ENCODE measurements at regions not wholly inside any gene's neighbourhood (a gene's known extent, or its start where the extent isn't known, plus 50 kb on each side); places are given as distances from the start of the nearest gene placed in this dataset.

GRCh38 chrX:39772057-39772832 is 325.5 kb downstream of the BCOR start:
- TF ChIP-seq, protein P1, sequence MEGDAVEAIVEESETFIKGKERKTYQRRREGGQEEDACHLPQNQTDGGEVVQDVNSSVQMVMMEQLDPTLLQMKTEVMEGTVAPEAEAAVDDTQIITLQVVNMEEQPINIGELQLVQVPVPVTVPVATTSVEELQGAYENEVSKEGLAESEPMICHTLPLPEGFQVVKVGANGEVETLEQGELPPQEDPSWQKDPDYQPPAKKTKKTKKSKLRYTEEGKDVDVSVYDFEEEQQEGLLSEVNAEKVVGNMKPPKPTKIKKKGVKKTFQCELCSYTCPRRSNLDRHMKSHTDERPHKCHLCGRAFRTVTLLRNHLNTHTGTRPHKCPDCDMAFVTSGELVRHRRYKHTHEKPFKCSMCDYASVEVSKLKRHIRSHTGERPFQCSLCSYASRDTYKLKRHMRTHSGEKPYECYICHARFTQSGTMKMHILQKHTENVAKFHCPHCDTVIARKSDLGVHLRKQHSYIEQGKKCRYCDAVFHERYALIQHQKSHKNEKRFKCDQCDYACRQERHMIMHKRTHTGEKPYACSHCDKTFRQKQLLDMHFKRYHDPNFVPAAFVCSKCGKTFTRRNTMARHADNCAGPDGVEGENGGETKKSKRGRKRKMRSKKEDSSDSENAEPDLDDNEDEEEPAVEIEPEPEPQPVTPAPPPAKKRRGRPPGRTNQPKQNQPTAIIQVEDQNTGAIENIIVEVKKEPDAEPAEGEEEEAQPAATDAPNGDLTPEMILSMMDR (IDR thresholded peaks at IDR 0.05) = no peak
- TF ChIP-seq POLR2A (IDR thresholded peaks at IDR 0.05) = no peak
- TF ChIP-seq EP300 (IDR thresholded peaks at IDR 0.05) = no peak
